ENCODE measurements at regions not wholly inside any gene's neighbourhood (a gene's known extent, or its start where the extent isn't known, plus 50 kb on each side); places are given as distances from the start of the nearest gene placed in this dataset.

DNA sequence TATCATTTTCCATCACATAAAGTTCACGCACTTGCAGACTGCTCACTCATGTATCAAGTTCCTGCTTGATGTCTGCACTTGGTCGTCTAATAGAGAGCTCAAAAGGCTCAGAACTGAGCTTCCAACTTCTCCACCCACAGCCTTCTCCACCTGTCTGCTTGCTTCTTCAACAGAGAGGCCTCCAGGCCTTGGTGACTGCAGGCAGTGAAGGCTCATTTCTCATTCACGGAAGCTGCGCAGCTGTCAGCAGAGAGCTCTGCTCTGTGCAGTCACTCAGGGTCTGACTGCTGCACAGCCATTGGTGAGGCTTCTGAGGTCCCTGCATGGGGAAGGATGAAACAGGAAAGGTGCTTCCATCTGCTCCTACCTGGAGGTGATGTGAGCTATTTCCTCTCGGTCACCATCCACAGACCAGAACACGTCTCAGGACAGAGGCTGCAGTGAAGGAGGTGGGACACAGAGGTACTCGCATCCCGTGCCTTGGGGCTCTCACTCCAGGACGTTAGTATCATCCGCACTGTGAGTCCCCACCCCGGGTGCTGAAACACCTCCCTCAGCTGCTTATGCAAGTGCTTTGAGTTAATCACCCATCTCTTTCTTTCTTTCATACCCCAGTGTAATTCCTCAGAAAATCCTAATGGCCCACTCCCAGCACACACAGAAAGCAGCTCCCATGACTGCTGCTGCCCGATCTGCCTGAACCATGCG, 126.2 kb downstream of the TMEM18 start:
- no peak for DNase-seq

DNA sequence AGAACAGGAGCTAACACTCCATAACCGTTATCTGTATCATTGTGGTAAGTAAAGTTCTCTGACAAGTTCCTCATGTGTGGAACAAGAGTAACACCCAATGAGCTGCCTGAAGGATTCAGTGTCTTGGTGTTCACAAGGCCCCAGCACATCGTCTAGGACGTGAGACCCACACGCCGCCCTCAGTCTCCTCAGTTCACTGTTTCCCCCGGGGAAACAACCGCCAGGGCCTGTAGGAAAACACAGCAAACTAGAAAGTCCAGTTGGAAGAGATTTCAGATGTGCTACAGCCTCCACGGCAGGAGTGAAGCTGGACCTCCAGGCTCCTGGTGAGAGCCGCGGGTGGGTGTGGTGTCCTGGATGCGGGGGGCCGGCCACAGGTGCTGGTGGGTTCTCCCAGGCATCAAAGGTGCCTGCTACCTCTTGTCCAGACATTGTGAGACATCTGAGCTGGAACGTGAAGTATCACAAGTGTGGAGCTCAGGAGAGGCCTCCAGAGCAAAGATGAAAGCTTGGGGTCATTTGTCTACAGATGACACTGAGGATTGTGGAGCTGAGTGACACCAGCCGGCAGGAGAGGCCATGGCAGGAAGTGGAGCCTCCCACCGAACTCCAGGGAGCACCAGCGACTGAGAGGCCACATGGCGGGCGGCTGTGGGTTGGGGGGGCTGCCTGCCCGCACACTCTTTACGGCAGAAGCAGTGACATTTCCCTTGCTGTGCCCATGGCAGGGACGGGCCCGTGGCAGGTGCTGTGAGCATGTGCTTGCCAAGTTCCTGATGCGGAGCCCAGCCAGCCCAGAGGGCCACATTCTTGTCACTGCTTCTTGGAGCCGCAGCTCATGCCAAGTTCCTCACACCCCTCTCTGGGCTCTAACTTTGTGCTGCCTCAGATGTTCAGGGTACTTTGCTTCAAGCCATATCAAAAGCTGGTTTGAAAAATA, 131.2 kb downstream of the TMEM18 start:
- no peak for DNase-seq

DNA sequence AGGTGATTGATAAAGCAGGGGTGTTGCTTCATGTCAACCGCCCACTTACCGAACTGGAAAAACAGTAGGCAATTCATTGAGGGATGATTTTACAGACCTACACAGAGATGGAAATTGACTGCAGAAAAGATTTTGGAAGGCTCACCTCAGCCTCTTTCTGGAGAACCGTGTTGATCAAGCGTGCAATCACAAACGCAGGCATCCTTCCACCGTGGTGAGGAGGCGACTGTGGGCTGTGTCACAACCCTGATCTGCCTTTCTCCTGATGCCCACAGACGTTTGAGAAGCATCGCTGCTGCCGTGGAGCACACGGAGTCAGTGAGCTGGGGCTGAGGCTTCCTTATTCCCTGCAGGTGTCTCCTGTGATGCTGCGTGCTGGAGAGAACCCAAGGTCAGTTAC, 132.0 kb downstream of the TMEM18 start:
- DNase-seq = no peak

DNA sequence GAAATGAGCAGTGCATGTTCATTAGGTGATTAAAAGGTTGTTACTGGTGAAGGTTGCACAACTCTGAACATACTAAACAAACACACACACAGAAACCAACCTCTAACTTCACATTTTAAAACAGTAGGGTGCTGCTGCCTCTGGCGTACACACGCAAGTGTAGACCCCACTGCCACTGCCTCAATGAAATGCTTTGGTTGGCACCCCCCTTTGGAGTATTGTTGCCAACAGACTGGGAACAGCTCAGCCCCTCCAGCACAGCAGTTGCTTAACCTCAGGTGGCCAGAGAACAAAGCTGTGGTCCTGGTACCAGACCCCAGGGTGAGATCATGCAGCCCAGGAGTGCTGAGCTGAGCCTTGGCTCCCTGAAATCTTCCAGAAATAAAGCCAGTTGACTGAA, 138.6 kb downstream of the TMEM18 start:
- DNase-seq = no peak

DNA sequence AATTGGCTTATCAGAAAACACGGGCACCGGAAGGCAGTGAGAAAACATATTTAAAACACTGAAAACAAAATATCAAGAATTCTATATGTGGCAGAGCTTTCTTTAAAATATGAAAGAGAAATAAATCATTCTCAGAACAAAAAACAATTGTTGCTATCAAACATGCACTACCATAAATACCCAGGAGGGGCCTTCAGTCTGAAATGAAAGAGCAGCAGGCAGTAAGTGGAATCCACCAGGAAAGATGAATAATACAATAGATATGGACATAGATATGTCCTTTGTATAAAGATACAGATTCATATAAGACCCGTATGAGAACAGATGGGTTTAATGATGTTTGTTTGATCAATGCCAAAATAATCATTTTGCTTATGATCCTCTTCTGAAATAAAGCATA, 142.0 kb downstream of the TMEM18 start:
- DNase-seq = peak in 1 of 2 experiments; percentile 7

DNA sequence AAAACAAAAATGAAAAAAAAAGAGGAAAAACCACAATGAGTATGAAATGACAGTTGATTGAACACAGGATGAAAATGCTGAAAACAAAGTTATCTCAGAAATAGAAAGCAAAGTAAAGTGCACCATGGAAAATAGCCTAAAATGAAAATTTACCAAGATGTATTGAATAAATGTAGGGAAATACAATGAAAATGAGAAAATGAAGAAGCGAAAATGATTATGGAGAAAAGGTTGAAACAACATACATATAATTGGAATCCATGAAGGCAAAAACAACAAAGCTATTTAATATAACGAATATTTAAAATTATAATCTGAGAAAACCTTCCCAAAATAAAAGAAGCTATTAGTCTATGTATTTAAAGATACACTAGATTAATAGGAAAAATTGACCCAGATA, 147.4 kb downstream of the TMEM18 start:
- no peak for DNase-seq

DNA sequence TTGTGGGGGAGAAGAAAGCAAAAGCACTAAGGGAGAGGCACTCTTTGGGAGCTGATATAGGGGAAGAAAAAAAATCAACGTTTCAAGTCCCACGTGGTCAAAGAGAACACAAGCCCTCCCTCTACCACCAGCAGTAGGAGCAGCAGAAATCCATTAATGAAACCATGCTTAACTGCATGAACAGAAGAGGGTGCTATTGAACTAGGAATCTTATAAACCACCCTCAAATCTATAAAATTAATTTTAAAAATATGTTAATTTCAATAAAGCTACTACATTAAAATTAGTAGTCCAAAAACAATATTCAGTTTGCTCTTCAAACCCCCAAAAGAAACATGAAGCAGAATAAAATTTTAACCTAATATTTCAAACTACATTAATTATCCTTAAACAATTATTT, 147.8 kb downstream of the TMEM18 start:
- peak; percentile 80 to 88 for DNase-seq

DNA sequence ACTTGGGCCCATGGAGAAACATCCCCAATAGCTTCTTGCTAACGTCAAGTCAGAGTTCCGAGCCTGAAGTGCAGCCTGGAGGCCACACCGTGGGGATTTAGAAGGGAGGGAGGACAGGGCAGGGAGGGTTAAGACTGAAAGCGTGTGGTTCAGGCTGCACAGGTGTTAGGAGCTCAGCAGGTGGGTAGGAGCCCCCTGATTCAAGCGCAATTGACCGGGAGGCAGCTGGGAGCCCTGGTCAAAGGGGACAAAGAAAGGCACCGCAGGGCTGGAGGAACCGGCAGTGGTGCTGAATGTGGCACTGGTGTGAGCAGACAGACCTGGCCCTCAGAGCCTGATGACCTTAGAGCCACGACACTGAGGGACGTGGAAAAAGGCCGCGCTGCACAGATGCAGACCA, 149.6 kb downstream of the TMEM18 start:
- DNase-seq = no peak

DNA sequence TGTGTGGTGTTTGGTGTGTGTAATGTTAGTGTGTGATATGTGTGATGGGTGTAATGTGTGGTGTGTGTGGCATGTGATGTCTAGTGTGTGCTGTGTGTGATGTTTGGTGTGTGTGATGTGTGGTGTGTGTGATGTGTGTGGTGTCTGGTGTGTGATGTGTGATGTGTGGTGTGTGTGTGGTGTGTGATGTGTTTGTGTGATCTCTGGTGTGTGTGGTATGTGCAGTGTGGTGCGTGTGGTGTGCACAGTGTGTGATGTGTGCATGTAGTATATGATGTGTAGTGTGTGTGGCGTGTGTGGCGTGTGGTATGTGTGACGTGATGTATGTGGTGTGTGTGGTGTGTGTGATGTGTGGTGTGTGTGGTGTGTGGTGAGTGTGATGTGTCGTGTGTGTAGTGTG, 150.3 kb downstream of the TMEM18 start:
- DNase-seq = no peak

DNA sequence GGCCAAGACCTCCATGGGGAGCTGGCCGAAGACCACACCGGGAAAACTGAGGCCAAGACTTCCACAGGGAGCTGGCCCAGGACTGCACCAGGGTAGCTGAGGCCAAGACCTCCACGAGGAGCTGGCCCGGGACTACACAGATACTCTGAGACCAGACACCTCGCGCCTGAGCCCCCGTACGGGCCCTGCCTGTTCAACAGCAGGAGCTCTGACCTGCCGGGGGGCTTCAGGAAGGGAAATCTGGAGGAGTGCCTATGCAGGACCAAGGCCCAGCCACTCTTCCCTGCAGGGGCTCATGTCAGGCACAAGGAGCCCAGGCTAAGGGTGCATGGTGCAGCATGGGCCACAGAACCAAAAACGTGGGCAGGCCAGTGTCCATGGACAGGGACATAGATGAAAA, 151.6 kb downstream of the TMEM18 start:
- no peak for DNase-seq

DNA sequence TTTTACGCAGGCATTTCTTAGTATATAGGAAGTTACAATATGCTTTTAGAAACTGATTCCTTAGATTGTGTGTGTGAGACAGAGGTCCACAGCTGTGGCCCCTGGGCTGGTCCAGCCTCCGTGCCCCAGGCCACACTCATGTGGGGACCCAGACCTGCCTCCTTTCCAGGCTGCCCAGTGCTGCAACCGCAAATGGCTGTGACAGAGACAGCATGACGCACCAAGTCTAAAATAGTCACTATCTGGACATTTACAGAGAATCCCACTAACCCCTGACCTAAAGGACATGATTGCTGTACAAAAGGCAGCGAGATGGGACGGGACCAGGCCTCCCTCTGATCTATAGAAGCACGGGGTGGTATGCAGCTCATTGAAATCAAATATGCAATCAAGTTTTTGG, 152.2 kb downstream of the TMEM18 start:
- DNase-seq = no peak

DNA sequence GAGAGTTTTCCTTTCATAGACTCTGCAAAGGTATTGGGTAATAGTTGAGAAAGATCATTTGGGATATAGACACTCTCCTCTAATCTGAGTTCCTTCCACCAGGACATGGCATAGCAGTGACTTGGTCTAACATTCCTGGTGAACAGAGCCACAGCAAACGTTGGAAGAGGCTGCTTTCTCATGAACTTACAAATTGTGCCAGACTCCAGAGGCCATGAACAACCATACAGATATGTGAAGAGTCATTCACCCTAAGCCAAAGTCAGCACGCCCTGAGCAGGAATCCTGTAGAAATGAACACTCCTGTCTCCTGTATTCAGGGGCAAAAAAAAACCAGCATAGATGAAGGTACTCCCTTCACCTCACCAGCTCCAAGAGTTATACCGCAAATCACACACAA, 152.8 kb downstream of the TMEM18 start:
- no peak for DNase-seq

DNA sequence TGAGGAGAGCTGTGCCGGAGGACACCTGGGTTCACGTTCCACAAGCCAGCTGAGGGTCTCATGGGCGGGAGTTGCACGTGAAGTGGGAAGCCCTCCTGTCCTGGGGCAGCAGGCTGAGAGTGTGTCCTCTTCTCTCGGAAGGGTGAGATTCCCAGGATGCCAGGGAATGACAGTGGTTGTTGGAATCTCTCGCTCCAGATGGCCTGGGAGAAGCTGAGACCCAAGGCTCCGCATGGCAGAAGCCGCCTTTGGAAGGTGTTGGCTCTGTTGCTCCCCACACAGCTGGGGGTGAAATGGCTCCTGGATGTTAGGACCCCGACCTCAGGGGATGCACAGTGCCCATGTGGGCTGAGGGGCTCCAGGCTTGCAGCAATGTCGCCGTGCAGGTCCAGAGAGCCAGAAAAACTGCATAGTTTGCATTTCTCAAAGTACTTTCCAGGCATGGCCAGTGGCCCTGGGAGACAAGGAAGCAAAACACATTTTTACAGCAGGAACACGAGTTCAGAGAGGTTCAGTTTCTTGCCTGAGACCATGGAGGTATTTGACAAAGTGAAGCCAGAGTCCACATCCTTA, 153.4 kb downstream of the TMEM18 start:
- DNase-seq = no peak

DNA sequence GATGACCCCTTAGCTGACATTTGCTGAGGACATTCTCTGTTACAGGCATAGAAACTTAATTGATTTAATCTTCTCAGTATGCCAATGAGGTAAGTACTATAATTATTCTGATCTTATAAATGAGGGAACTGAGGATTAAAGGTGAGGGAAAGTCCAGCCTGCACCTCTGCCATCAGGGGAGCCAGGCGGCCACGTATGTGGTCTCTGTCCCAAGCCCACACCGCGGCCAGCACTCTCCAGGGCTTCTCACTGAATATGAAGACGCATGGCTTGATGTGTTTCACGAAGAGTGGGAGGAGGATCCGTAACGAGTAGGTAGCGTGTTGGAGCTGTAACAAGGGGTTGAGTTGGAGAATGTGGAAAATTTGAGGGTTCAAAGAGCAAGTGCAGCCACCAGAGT, 154.4 kb downstream of the TMEM18 start:
- DNase-seq = no peak

DNA sequence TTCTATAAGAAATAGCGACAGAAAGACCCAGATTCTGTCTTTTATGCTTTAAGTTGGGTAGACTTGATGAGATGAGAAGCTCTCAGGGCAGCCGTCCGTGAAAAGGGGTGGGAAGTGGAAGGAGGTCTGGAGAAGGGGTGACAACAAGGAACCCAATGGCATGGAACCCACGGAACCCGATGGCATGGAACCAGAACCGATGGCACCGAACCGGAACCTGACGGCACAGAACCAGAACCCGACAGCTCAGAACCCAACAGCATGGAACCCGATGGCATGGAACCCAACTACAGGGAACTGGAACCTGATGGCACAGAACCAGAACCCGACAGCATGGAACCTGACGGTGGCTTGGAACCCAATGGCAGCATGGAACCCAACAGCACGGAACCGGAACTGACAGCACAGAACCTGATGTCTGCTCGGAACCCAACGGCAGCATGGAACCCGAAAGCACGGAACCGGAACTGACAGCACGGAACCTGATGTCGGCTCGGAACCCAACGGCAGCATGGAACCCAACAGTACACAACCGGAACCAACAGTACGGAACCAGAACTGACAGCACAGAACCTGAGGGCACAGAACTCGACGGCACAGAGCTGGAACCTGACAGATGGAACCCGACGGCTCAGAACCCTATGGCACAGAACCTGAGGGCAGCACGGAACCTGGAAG, 155.2 kb downstream of the TMEM18 start:
- no peak for DNase-seq

DNA sequence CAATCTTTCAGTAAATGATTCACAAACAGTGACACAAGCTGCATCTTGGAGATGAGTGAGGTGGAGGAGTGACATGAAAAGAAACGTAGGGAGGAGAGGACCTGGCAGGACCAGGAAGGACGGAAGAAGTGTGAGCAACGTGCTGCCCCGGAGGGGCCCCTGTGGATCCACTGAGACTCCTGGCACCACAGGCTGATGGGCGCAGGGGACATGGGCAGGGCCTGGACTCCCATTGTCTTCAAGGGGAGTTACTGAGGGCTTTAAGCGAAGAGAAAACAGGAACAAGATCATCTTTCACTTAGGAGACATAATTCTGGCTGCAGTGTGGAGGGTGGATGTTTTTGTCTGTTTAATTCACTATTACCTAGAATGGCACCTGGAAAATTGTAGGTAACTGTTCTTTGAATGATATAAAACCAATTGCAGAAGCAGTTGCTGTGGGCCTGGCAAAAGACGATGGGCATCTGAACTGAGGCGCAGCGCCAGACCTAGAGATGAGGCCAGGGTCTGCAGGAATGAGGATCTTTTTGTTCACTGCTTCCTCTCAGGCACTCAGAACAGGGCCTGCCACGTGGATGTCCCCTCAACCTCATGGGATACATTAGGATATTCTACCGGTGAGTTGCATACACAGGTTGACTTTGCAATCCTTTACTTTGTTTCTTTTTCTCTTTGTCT, 156.4 kb downstream of the TMEM18 start:
- DNase-seq = no peak

DNA sequence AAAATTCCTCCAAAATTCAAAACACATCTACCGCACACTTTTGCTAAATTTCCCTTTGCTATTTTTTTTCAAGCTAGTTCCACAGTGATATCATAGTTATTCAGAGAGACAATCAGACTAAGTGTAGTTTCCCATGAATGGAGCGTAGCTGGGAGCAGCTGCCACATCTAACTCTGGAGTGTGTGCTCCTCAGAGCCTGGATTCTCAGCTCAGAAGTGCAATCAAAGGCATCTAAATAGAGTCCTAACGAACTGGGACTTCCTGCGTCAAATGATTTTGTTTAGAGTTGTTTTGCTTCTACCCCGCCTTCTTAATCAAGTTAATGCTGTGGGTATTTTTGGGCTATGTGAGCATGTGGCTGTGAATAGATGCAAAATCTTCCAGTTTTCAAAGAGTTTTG, 160.3 kb downstream of the TMEM18 start:
- no peak for DNase-seq

DNA sequence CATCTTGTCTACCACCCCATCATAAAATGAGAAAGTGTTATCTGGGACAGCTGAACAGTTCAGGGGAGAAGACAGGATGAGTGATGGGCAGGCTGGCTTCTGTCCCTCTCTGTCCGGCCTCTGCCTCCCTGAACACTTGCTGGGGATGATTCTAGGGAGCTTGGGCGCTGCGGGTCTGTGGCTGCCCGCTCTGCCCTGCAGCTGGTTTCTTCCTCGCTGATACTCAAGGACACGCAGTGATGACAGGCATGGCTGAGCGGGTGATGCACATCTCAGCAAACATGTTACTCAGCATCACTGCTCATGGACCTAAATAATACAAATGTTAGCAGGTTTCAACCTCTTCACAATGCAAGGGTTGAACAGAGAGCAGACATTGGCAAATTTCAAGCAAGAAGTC, 161.1 kb downstream of the TMEM18 start:
- DNase-seq = no peak

DNA sequence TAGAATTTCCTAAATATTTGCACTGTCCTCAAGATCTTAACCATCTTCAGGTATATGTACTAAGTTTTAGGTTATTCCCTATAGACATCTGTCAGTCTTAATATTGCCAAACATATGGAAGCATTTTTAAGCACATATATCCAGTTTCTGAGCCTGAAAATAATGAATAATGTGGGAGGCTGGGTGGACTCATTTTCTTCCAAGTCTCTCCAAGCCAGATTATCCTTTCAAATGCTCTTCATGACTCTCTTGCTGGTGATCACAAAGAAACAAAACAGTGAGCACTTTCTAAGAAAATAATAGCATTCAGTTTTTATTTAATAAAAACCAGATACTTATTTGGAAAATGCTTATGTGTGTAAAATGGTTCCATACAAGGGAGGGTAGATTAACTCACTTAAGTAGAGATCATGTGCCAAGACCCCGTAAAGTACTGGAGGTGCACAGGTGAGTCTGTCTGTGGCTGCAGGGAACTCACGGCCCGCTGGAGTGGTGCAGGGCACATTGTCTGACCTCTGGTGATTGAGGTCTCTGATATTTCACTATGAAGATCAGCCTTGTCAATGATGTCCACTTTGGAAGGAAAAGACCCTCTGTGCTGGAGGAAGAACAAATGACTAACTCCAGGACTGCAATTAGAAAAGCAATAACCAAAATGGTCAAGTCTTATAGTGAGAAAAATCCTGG, 161.6 kb downstream of the TMEM18 start:
- DNase-seq = no peak

DNA sequence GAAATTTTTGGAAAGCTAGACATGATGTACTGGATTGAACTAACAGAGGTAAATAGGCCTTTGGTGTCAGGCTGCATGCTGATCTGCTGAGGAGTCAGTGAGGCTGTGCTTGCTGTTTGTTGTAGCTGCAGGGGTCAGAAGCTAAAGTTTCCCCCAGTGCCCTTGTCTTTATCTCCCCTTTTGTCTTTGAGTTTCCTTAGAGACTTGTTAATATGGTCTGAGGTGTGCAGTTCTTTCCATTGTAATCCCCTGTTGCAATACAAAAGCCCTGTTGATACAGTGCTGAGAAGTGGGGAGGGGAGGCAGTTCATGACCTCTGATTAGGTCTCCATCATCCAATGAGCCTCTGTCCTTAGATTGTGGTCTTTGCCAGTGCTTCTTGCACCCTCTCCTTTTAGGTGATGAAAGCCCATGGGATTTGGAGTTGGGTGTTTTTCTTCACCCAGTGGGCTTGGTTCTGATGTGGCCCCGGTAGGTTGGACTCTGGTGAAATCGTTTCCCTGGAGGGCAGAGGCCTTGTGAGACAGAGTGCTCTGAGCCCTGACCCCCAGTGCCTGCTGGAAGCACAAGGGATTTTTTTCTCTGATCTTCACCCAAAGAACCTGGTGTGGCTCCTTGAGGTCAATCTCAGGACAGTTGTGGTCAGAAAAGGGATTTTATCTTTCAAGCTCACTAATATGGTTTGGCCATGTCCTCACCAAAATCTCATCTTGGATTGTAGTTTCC, 163.1 kb downstream of the TMEM18 start:
- no peak for DNase-seq

DNA sequence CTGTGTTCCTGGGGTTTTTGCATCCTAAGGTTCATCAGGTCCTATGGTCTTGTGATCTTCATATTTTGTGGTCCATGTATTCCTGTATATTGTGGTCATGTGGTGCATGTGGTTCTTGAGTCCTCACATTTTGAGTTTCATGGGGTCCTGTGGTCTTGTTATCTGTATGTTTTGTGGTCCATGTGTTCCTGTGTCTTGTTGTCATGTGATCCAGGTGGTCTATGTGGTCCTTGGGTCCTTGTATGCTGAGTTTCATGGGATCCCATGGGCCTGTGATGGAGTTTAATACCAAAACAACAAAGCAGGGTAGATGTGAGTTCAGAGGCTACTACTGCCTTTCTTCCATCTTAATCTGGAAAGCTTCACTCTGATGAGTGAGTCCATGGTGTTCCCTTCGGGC, 166.4 kb downstream of the TMEM18 start:
- no peak for DNase-seq

DNA sequence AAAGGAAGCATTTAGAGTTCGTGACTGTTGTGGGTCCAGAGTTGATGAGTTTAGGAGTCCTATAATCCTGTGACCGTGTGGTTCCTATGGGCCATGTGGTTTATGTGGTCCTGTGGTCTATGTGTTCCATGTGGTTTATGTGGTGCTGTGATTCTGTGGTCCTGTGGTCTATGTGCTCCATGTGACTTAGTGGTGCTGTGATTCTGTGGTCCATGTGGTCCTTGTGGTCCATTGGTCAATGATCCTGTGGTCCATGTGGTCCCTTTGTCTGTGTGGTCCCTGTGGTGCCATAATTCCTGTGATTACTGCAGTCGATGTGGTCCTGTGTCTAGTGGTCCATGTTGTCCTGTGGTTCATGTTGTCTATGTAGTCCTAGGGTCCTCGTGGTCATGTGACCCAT, 167.3 kb downstream of the TMEM18 start:
- no peak for DNase-seq
